ENCODE measurements at regions not wholly inside any gene's neighbourhood (a gene's known extent, or its start where the extent isn't known, plus 50 kb on each side); places are given as distances from the start of the nearest gene placed in this dataset.
A peak's percentile ranks its signal among the peaks of the same experiment; 100 is the strongest.

- DNase-seq (ENCODE audit: low read depth) = no peak
Observed at GRCh38 chr6:44062771-44063560, 64.3 kb downstream of the MRPL14 start.

DNA sequence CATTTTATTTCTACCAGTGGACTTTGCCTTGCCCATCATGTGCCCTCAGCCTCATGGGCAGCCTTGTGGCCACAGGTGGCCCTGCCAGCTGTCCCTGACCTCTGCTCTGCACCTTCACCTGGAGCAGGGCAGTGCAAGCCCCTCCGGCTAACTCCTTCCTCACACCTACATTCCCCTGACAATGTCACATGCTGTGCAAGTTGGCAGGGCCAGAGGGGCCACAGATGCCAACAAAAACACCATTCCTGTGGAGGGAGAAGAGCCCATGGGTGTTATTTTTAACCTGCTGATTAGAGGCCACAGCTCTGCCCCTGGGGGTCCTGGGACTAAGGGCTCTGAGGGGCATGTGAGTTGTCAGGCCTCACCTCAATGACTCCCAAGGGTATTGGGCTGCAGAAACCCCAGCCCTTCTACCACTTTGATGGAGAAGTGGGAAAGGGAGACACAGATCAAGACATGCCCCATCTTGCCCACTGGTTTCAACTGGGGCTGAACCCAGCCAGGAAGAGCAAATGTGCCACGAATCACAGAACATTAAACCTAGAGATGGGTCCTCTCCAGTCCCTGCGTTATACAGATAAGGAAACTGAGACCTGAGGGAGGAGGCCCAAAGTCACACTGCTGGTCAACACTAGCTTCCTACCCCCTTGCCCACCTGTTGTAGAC is 65.0 kb downstream of the MRPL14 start:
- no peak for DNase-seq (ENCODE audit: low read depth)

GRCh38 chr6:44061375-44062104 is 65.7 kb downstream of the MRPL14 start:
- no peak for DNase-seq (ENCODE audit: low read depth)

DNA sequence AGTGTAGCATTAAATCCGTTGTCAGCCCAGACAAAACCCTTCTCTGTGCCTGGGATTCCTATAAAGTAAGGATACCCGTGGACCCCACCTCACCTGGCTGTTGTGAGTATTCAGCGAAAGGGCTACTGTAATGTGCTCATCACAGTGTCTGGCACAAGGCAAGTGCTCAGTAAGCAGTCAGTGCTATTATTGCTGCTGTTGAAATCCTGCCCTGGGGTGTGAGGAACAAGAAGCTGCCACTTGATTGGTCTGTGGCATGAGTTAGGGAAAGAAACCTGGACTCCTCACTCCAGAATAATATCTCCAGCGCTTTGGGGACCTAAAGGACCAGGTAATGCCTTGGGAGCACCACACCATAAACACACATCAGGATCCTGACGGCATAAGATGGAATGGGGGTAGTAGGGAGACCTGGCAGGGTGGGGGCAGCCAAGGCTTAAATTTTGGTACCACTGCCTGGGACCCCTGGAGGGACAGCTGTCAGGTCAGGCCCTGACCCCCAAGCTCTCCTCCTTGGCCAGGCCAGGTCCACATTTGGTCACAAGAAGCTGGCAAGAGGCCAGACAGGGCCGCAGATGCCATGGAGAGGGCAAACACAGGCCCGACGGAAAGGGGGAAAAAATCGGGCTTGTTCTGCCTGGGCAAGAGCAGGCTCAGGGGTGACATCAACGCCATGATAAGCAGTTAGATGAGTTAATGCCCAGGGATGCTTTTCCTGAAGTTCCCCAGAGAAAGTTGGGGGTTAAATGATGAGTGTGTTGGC is 66.5 kb downstream of the MRPL14 start:
- no peak for DNase-seq (ENCODE audit: low read depth)

DNA sequence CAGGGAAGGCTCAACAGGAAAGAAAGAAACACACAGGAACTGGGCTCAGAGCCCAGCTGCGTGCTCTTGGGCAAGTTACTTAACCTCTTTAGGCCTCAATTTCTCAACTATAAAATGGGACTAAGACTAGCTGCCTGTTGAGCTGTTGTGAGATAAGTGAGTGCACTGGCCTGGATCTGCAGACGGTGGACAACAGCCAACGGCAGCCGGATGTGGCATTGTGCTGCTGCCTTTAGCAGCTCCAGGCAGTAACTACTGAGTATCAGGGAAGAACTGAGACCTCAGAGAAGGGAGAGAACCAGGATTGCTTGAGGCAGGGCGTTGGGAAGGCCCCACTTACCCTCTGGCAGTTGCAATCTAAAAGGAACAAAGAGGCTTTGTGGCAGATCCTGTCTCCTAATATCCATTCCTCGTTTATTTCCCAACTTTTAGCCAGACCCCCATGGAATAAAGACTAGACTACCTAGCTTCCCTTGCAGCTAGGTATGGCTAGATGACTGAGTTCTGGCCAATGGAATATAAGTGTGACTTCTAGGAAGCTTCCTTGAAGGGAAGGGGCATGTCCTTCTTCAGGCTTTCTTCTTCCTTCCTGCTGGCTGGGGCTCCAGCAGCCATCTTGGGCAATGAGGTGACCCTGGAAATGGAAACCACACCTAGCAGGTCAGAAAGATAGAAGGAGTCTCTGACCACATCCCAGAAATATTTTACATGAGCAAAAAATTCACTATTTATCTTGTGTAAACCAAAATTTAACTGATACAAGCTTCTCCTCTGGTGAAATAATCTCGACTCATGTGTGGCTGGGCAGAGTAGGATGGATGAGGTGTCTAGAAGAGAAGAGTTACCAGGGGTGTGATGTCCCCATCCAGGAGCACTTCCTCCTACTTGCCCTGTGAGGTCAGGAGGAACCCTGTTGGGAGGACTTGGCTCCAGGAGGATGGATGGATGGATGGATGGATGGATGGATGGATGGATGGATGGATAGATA is 67.6 kb downstream of the MRPL14 start:
- no peak for DNase-seq (ENCODE audit: low read depth)

DNA sequence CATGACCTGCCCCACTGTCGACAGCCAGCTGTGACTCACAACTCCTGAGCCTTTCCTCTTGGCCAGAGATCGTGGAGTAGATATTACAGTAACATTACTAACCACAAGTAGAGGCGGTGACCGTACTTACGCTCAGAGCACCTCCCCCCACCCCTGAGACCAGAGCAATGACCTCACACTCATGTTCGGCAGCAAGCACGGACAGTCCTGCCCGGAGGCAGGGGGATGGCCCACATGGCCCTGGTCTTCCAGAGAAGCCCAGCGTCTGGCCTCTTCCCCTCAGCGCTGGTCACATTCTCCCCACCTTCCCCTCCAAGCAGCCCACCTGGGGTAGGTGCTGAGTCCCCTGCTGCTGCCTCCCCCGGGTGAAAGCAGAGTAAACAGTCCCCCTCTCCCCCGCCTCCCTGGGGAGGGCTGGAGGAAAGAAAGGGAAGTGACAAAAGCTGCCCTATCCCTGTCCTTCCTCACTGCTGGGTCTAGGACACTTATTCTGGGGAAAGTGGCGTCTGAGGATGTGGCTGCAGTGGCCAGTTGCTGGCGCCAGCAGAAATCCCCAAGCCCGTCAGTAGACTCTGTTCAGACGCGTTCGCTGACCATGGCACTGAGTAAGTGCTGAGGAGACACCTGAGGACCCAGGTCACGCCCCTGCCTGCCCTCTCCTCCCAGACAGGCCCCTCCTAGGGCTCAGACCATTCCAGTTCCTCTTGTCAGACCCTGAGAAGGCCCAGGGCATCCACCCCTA is 68.5 kb downstream of the MRPL14 start:
- peak; percentile 73 for DNase-seq (ENCODE audit: low read depth)

- no peak for DNase-seq (ENCODE audit: low read depth)
Observed at GRCh38 chr6:44057931-44058616, 69.2 kb downstream of the MRPL14 start.

GRCh38 chr6:44057238-44057930 is 69.9 kb downstream of the MRPL14 start:
- DNase-seq (ENCODE audit: low read depth) = no peak

DNA sequence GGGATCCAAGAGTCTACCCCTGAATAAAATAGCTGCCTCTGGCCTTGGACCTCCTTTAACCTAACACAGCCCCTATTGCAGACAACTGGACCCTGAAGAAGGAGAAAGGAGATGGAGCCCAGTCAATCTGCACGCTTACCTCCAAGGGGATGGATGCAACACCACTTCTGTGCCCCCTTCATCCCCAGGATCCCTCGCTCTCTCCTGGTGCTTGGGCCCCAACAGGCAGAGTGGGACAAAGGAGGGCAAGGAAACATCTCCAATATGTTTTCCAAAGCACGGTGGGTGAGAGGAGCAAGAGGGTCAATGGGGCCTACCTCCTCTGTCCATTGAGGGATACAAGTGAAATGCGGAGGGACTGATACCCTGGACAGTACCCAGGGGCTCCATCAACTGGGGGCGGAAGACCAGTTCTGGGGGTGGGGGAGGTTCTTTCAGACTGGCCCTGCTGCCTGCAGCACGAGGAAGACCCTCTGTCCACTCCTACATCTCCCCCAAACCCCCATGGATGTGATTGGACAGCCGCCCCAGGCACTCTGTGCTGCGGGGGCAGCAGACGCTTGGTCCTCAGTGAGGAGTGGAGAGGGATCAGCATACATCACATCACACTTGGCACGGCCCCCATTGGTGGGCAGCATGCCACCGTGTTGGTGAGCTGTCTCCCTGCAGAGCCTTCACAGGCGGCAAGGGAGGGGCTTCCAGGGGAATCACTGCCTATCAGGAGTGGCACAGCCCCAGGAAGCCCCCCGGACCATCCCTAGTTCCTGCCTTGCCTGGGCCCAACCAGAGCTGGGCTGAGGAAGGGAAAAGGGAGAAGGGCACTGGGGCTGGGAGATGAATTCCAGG is 70.6 kb downstream of the MRPL14 start:
- DNase-seq (ENCODE audit: low read depth) = no peak

DNA sequence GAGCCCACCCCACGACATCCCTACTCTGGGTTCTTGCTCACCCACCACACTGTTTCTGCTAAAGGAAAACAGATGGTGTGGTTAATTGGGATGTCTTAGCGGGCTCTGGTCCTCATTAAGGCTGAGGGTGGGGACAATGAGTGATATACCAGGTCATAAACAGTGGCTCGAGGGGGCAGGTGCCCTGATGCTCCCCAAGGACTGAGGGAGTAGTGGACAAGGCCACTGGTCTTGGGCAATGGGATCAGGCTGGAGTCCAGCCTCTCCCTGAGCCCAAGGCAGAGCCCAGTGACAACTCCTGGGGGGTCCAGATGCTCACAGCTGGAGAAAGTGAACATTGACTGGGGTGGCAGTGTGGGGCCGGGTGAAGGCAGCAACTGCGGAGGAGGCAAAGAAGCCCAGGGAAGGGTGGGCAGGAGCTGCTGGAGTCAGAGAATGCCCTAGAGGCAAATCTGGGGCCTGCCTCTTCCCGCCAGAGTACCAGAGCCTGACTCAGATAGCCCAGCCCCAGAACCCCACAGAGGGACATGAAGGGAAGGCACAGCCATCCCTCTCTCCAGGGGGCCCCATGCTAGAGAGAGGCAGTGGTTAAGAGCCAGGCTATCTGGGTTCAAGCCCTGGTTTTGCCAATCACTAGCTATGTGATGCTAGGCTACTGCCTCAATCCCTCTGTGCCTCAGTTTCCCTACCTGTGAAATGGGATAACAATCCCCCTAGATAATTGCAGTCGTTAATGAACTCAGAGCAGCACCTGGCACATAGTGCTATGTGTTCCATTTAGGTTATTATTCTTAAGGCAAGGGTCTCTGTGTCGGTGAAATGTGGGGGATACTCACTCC is 72.3 kb downstream of the MRPL14 start:
- DNase-seq (ENCODE audit: low read depth) = no peak

DNA sequence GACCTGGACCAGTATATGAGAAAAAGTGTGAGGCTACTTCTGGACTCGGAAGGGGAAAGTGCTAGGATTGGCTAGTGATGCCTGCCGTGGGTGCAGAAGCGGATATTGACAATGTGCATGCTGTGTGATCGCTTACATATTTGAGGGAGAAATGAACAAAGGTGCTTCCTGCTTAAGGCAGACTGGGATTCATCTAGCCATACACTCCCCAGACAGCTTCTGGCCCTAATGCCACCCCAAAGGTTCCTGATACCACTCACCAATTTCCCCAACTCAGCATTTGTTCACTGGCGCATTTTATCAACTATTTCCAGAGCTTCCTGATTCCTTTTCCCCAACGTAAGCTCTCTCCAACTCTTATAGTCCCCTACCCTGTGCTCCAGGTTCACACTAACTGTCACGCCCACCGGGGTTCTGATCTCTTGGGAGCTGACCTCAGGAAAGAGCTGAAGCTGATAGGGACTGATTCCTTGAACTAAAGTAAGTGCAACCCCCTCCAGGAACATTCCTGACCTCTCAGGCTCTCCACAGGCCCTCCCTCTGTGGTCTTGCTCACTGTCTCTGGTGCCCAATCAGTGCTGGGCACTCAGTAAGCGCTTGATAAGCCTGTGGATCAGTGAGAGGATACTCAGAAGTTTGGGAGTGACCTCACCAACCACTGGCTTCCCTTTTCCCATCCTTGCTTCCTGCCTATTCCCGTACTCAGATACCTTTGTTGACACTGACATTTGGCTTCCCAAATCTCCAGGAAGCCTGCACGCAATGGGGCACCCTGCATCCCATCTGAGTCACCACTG is 73.3 kb downstream of the MRPL14 start:
- no peak for DNase-seq (ENCODE audit: low read depth)

DNA sequence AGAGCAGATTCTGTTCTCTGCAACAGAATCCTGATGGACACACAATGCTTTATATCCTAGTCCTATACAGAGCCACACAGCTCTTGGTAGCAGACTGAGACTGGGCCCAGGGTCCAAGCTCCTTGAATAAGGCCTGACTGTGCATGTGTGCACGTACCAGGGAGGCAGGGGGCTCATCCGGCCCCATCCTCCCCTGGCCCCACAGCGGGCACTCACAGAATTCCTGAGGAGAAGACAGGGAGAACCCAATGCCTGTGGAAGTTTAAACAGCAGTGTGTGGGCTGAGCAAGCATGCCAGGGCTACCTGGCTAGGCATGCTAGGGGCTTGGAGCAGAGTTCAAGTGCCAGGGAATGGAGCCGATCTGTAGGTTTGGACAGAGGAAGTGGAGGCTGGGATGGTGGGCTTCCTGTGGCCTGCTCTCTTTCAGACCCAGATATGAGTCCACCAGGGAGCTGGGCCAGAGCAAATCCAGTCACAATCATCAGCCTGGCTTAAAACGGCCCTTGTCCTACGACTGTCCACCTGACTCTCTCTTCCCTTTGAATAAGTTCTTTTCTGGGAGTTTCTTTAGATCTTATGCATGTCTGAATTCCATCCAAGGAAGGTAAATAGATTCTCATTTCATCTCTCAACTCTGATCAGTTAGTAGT is 74.0 kb downstream of the MRPL14 start:
- DNase-seq (ENCODE audit: low read depth) = no peak

DNA sequence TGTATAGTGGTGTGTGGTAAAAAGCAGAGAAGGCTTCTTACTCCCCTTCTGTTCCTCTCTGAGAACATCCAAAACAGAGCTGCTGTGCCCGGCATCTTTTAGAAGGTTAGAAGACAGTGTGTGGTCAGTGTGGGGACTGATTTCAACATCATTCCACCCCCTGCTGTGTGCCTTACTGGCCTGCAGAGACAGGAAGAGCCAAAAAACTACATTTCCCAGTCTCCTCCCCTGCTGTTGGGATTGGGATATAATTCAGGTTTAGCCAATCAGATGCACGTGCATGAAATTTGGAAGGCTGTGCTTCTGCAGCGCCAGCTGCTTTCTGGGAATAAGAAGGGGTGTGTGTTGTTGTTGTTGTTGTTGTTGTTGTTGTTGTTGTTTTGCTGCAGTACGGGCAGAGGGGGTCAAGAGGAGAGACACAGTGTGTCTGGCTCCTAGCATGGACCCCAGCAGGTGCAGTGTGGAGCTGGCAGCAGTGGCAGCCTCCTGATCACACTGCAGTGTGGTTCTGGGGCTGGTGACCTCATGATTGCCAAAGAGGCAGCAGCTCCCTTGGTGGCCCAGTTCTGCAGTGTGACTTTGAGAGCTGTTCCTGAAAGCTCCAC is 74.7 kb downstream of the MRPL14 start:
- DNase-seq (ENCODE audit: low read depth) = no peak

DNA sequence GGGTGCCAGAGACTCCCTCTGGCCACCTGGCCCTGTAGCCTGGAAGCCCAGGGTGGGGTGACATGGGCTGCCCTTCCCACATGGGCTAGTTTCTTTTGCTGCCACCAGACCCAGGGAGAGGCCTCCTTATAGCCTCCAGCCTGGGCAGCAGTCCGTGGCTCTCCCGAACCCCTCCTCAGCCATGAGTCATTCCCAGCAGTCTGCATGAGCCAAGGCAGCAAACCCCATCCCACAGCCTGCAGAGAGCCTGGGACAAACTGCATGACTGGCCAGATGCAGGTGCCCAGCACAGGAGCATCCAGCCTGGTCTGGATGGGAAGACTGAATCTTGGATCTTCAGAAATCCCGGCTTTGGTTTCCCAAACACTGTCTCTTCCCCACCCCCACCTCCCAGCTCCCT is 75.7 kb downstream of the MRPL14 start:
- DNase-seq (ENCODE audit: low read depth) = no peak

DNA sequence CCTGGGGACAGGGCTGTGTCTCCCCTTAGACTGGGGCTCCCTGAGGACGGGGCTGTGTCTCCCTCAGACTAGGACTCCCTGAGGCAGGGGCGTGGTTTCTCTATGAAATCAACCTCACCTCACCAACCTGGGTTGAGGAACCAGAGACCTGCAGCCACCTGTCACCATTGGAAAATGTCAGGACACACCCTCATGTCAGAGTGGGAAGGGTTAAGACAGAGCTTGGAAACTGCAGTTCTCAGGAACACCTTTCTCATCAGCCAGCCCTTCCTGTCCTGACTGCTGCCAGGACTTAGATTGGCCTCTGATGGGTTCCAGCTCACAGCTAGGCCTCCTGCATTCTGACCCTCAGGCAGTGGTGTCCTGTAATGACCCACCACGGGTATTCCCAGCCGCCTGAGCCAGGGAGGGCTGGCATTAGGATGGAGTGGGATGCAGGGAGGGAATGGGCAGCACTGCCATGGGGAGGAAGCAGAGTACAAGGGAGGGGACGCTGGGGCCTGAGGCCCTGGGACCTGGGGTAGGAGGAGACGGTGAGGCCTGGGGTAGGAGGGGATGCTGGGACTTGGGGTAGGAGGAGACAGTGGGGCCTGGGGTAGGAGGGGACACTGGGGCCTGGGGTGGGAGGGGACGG is 76.3 kb downstream of the MRPL14 start:
- no peak for DNase-seq (ENCODE audit: low read depth)
